ENCODE measurements at regions not wholly inside any gene's neighbourhood (a gene's known extent, or its start where the extent isn't known, plus 50 kb on each side); places are given as distances from the start of the nearest gene placed in this dataset.

DNA sequence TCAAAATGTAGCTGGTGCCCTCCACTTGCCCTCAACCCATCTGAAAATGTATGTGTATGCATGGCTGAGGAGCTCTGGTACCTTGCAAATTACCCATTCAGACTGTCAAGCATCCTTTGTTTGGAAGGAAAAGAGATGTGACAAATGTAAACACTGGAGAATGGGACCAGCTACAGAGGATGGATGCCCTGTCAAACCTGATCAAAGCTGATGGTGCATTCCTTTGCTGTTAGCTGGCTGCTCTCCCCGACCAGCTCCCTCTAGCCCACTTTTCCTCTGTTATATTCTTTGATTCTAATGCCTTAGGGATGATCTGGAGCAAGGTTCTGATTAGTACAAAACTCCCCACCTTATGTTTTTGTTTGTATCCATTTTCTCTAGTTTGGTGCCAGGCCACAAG, 310.3 kb downstream of the C12orf75 start:
- H3K27me3 ChIP-seq, result no peaks in the 10 kb centered on the region
- no CpG with 5 or more reads among the region's 1 CpG for WGBS
- DNase-seq (ENCODE audit: extremely low spot score), result no peak
- no peaks in the 10 kb centered on the region for H3K4me1 ChIP-seq
- no peaks in the 10 kb centered on the region for H3K36me3 ChIP-seq
- H3K9me3 ChIP-seq, result peaks cover 0 to 16% (median 6%) of the 10 kb centered on the region in 4 donors
- TF ChIP-seq EP300 (IDR thresholded peaks at IDR 0.05) (no peak), POLR2A (IDR thresholded peaks at IDR 0.05; ENCODE audit: low read depth) (no peak), POLR2AphosphoS5 (IDR thresholded peaks at IDR 0.05) (no peak)
- TF ChIP-seq, protein P1, sequence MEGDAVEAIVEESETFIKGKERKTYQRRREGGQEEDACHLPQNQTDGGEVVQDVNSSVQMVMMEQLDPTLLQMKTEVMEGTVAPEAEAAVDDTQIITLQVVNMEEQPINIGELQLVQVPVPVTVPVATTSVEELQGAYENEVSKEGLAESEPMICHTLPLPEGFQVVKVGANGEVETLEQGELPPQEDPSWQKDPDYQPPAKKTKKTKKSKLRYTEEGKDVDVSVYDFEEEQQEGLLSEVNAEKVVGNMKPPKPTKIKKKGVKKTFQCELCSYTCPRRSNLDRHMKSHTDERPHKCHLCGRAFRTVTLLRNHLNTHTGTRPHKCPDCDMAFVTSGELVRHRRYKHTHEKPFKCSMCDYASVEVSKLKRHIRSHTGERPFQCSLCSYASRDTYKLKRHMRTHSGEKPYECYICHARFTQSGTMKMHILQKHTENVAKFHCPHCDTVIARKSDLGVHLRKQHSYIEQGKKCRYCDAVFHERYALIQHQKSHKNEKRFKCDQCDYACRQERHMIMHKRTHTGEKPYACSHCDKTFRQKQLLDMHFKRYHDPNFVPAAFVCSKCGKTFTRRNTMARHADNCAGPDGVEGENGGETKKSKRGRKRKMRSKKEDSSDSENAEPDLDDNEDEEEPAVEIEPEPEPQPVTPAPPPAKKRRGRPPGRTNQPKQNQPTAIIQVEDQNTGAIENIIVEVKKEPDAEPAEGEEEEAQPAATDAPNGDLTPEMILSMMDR (IDR thresholded peaks at IDR 0.05), result no peak
- H3K27ac ChIP-seq (replicated peaks in 1 of 4), result no peak overlapping the region
- no peak overlapping the region for H3K4me3 ChIP-seq
- intact Hi-C loops (cut with DNase I), result no loop called here

DNA sequence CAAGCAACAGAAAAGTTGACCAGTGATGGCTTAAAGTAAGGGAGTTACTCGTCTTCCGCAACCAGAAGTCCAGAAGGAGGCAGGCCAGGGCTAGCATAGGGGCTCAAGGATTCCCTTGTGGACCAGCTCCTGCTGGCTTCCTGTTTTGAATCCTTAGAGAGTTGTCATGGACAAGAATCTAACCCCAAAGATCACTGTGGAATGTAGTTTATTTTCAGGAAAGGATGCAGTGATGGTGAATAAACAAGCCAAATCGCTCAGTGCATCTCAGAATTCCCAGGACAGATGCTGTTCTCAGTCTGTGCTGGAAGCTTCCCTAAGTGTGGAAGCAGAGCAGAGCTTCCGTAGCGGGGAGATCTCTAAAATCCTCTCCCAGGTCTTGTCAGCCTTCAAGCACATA, 311.3 kb downstream of the C12orf75 start:
- DNase-seq (ENCODE audit: extremely low spot score), result no peak
- intact Hi-C loops (cut with DNase I), result no loop called here
- TF ChIP-seq, protein P1 (IDR thresholded peaks at IDR 0.05), result no peak
- TF ChIP-seq EP300 (IDR thresholded peaks at IDR 0.05), result no peak
- TF ChIP-seq POLR2A (IDR thresholded peaks at IDR 0.05; ENCODE audit: low read depth), result no peak
- no peak for TF ChIP-seq POLR2AphosphoS5 (IDR thresholded peaks at IDR 0.05)
- Histone ChIP-seq H3K4me1 (no peaks in the 10 kb centered on the region), H3K27ac (replicated peaks in 1 of 4) (no peak overlapping the region), H3K36me3 (no peaks in the 10 kb centered on the region), H3K4me3 (no peak overlapping the region), H3K9me3 (peaks cover 0 to 8% (median 6%) of the 10 kb centered on the region in 4 donors), H3K27me3 (no peaks in the 10 kb centered on the region)
- WGBS, result 94% methylated on average over 5 of the region's 5 CpGs

DNA sequence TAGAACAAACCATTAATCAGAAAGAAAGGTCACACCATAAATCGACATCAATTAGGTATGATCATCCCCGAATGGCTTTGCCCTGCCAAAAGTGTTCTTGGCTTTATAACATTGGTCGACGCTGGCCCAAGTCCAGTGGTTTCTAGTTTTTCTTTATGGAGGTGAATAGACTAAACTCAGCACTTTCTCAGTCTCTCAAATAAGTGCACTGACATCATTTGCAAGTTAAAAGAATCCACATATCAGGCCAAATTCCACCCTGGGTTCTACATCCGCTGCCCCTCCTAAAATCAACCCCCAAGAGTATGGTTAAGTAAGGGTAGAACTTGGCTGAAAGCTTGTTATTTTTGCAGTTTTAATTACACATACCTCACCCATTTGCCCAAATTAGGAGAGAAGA, 314.3 kb downstream of the C12orf75 start:
- H3K27me3 ChIP-seq, result no peaks in the 10 kb centered on the region
- intact Hi-C loops (cut with DNase I), result no loop called here

DNA sequence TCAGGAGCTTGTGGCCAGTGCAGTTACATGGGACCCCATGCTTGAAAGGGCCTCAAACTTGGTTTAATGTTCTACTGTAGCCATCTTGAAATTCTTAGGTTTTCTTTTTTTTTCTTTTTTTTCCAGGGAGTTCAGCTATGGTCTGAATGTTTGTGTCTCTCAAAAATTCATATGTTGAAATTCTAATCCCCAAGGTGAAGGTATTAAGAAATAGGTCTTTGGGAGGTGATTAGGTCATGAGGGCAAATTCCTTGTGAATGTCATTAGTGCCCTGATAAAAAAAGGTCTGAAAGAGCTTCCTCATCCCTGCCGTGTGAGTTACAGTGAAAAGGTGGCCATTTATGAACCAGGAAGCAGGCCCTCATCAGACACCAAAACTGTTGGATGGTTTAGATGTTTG, 324.1 kb downstream of the C12orf75 start:
- intact Hi-C loops (cut with DNase I), result no loop called here
- 100% methylated on average over 1 of the region's 1 CpG for WGBS

More for the DNA sequence above, 314.3 kb downstream of the C12orf75 start:
- TF ChIP-seq POLR2A (IDR thresholded peaks at IDR 0.05; ENCODE audit: low read depth) (no peak), POLR2AphosphoS5 (IDR thresholded peaks at IDR 0.05) (no peak), EP300 (IDR thresholded peaks at IDR 0.05) (no peak)
- TF ChIP-seq, protein P1 (IDR thresholded peaks at IDR 0.05), result no peak
- Histone ChIP-seq H3K4me1 (no peaks in the 10 kb centered on the region), H3K27ac (replicated peaks in 1 of 4) (no peak overlapping the region), H3K4me3 (no peak overlapping the region), H3K36me3 (no peaks in the 10 kb centered on the region), H3K9me3 (peaks cover 0 to 3% (median 0%) of the 10 kb centered on the region in 4 donors)
- WGBS, result 78% methylated on average over 5 of the region's 5 CpGs
- DNase-seq (ENCODE audit: extremely low spot score), result no peak

DNA sequence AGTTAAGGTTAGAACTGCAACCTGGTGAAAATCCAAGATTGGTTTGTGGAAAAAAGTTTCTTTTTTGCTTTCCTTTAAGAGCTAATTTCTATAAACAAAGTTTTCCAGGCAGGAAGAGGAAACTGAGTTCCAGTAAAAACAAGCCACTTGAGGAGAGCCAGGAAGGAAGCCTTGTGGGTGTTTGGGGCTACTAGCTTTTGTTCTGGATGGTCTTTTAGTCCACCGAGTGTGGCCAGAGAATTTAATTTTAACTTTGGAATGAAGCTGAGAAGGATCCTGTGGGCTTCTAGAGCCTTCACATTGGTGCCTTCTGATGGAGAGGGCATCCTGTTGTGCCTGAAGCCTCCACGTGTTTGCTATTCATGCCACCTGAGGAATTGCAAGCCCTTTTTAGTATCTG, 327.9 kb downstream of the C12orf75 start:
- TF ChIP-seq POLR2A (IDR thresholded peaks at IDR 0.05; ENCODE audit: low read depth), result no peak
- TF ChIP-seq, protein P1 (IDR thresholded peaks at IDR 0.05), result no peak
- TF ChIP-seq EP300 (IDR thresholded peaks at IDR 0.05), result no peak
- no peak for TF ChIP-seq POLR2AphosphoS5 (IDR thresholded peaks at IDR 0.05)
- H3K4me3 ChIP-seq, result no peak overlapping the region
- peaks cover 4 to 14% (median 9%) of the 10 kb centered on the region in 4 donors for H3K4me1 ChIP-seq
- DNase-seq (ENCODE audit: extremely low spot score), result no peak
- intact Hi-C loops (cut with DNase I), result no loop called here
- WGBS, result 80% methylated on average over 2 of the region's 2 CpGs
- no peaks in the 10 kb centered on the region for H3K27me3 ChIP-seq
- no peaks in the 10 kb centered on the region for H3K9me3 ChIP-seq
- H3K27ac ChIP-seq (replicated peaks in 1 of 4), result peak overlapping the region in 2 of 4 donors; percentile 26 to 47
- no peaks in the 10 kb centered on the region for H3K36me3 ChIP-seq

More for the DNA sequence above, 324.1 kb downstream of the C12orf75 start:
- TF ChIP-seq, protein P1 (IDR thresholded peaks at IDR 0.05), result no peak
- Histone ChIP-seq H3K9me3 (peaks cover 0 to 6% (median 0%) of the 10 kb centered on the region in 4 donors), H3K27ac (replicated peaks in 1 of 4) (no peak overlapping the region), H3K4me1 (peaks cover under 1 to 6% (median 5%) of the 10 kb centered on the region in 4 donors), H3K36me3 (no peaks in the 10 kb centered on the region), H3K27me3 (no peaks in the 10 kb centered on the region), H3K4me3 (no peak overlapping the region)
- DNase-seq (ENCODE audit: extremely low spot score), result no peak

All from esophagus muscularis mucosa (tissue), 4 donors.